ENCODE measurements at regions not wholly inside any gene's neighbourhood (a gene's known extent, or its start where the extent isn't known, plus 50 kb on each side); places are given as distances from the start of the nearest gene placed in this dataset.

DNA sequence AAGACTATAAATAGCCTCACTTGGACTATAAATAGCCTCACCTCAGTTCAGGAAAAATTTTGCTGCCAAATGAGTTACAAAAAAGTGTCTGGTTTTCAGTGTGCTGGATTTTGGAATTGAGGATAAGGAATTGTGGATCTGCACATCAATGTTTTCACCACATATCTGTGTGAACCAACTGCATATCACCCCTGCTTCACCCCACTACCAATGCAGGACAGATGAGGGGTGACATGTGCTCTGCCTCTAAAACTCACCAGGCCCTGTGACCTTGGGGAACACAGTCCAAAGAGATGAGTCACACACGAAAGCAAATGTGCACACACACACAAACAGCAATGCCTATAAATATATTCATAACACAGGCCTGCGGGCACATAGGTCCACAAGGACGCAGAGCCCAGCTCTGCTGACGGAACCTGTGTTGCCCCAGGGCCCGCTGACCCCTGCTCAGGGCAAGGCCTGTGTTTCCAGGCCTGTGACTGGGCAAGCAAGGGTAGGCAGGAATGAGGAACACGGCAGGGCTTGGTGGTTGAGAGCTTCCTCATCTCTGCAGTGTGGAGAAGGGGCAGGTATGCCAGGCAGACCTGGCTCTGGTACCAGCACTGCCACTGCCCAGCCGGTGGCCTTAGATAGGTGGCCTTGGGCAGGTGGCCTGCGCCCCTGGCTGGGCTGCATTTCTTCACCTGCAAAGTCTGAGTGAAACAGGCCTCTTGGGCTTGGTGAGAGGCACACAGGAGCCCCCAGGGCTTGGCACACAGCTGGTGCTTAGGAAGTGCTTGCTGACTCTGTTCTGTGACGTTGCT lies 82.4 kb downstream of the ARL6IP4 start:
- TF ChIP-seq, protein P1, sequence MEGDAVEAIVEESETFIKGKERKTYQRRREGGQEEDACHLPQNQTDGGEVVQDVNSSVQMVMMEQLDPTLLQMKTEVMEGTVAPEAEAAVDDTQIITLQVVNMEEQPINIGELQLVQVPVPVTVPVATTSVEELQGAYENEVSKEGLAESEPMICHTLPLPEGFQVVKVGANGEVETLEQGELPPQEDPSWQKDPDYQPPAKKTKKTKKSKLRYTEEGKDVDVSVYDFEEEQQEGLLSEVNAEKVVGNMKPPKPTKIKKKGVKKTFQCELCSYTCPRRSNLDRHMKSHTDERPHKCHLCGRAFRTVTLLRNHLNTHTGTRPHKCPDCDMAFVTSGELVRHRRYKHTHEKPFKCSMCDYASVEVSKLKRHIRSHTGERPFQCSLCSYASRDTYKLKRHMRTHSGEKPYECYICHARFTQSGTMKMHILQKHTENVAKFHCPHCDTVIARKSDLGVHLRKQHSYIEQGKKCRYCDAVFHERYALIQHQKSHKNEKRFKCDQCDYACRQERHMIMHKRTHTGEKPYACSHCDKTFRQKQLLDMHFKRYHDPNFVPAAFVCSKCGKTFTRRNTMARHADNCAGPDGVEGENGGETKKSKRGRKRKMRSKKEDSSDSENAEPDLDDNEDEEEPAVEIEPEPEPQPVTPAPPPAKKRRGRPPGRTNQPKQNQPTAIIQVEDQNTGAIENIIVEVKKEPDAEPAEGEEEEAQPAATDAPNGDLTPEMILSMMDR (IDR thresholded peaks at IDR 0.05) = no peak
- peak; percentile 25 to 34 for TF ChIP-seq POLR2A (IDR thresholded peaks at IDR 0.05)
- DNase-seq = peak in 2 of 3 donors; percentile 70 to 76

DNA sequence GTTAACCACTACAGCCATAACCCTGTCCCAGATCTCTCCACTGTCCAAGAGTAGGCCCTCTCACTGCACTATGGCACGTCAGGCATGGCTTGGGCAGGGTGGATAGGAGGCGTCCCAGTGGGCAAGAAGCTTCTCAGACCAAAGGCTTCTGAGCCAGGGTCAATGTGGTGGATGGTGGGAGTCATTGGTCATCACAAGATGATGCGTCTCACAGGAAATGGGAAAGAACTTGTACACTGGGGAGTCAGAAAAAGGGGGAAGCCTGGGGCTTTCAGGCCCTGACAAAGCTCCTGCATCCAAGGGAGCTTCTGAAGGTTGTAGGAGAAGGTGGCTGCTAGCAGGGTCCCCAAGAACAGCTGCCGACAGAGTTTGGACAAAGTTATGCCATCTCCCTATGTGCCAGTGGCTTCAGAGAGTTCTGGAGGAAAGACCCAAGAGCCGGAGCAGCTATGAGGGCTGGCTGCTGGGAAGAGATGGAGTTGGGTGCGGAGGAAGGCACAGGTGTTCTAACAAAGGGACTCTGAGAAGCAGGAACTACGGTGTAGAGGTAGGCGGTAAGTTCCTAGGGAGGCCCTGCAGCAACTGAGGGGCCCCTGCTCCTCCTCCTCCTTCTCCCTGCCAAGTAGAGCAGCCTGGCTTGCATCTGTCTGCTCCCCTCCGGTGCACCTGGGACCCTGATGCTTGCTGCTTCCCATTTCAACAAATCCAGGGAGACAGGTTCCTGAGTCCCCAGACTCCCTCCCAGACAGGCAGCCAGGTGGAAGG lies 81.1 kb downstream of the ARL6IP4 start:
- Histone ChIP-seq H3K9me3 (no peaks in the 10 kb centered on the region), H3K4me1 (peaks cover 5 to 73% (median 14%) of the 10 kb centered on the region in 4 donors), H3K4me3 (no peak overlapping the region), H3K36me3 (no peaks in the 10 kb centered on the region), H3K27me3 (no peaks in the 10 kb centered on the region), H3K27ac (peak overlapping the region in 2 of 4 donors; percentile 83 to 88)
- TF ChIP-seq POLR2A (IDR thresholded peaks at IDR 0.05) = no peak
- TF ChIP-seq, protein P1 (IDR thresholded peaks at IDR 0.05) = no peak
- DNase-seq = peak in 1 of 3 donors; percentile 38

More for the DNA sequence above, 82.4 kb downstream of the ARL6IP4 start:
- H3K27ac ChIP-seq = peak overlapping the region; percentile 36 to 88 (median 70)
- no peaks in the 10 kb centered on the region for H3K9me3 ChIP-seq
- no peaks in the 10 kb centered on the region for H3K36me3 ChIP-seq
- no peaks in the 10 kb centered on the region for H3K27me3 ChIP-seq
- no peak overlapping the region for H3K4me3 ChIP-seq
- H3K4me1 ChIP-seq = peaks cover 5 to 73% (median 14%) of the 10 kb centered on the region in 4 donors

DNA sequence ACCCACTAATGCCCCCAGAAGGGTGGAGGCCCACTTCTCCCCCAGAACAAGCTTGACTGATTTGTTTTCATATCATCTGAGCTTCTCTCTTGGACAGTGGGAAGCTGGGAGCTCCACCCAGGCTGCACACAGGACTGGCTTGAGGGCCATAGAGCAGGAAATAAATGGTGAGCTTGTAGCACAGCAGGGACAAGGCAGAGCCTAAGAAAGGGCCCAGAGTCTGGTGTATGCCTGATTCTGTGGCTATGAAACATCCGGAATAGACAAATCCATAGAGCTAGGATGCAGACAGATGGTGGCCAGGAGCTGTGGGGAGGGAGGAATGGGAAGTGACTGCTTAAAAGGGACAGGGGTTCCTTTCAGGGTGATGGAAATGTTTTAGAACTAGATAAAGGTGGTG lies 79.0 kb downstream of the ARL6IP4 start:
- Histone ChIP-seq H3K27me3 (no peaks in the 10 kb centered on the region), H3K36me3 (no peaks in the 10 kb centered on the region), H3K4me1 (peaks cover 5 to 52% (median 14%) of the 10 kb centered on the region in 4 donors), H3K27ac (peak overlapping the region in 3 of 4 donors; percentile 46 to 72 (median 71)), H3K4me3 (no peak overlapping the region), H3K9me3 (no peaks in the 10 kb centered on the region)
- no peak for DNase-seq
- TF ChIP-seq POLR2A (IDR thresholded peaks at IDR 0.05) = no peak
- TF ChIP-seq, protein P1 (IDR thresholded peaks at IDR 0.05) = no peak

DNA sequence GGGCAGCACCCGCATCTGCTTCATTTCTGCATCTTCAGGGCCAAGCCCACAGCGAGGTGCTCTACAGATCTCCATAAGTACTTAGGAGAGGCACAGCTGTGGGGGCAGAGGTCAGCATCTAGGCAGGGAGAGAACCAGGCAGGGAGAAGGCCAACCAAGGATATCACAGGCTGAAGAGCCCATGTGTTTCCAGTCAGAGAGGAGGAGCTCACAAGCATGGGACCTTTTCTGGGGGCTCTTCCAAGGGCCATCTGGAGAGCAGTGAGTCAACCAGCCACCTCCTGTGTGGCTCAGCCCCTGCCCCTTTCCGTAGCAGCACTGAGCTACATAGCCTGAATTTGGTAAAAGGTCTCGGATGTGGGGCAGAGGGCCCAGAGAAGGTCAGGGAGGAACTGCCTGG lies 78.5 kb downstream of the ARL6IP4 start:
- H3K36me3 ChIP-seq = no peaks in the 10 kb centered on the region
- H3K4me3 ChIP-seq = no peak overlapping the region
- DNase-seq = peak in 1 of 3 donors; percentile 49
- no peaks in the 10 kb centered on the region for H3K9me3 ChIP-seq
- peak overlapping the region in 3 of 4 donors; percentile 46 to 72 (median 71) for H3K27ac ChIP-seq
- no peaks in the 10 kb centered on the region for H3K27me3 ChIP-seq
- no peak for TF ChIP-seq POLR2A (IDR thresholded peaks at IDR 0.05)
- TF ChIP-seq, protein P1 (IDR thresholded peaks at IDR 0.05) = no peak
- peaks cover 5 to 47% (median 12%) of the 10 kb centered on the region in 4 donors for H3K4me1 ChIP-seq

DNA sequence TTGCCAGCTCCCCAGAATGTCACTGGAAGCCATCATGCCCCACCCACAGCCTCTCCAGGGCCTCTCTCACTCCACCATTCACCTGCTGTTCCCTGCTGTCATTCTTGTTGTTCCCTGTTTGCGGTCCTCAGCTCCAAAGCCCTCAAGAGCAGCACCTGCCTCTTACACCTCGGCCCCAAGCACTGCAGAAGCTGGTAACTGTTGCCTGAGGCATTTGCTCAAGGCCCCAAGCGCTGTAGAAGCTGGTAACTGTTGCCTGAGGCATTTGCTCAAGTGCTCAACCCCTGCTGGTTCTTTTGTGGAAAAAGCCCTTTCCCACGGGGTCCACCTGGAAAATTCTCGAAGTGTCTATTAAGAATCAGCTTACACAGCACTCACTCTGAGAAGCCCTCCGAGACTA lies 78.0 kb downstream of the ARL6IP4 start:
- no peak for TF ChIP-seq POLR2A (IDR thresholded peaks at IDR 0.05)
- TF ChIP-seq, protein P1 (IDR thresholded peaks at IDR 0.05) = no peak
- no peak for DNase-seq
- H3K9me3 ChIP-seq = no peaks in the 10 kb centered on the region
- H3K27ac ChIP-seq = peak overlapping the region in 3 of 4 donors; percentile 46 to 72 (median 71)
- peaks cover 4 to 42% (median 10%) of the 10 kb centered on the region in 4 donors for H3K4me1 ChIP-seq
- no peak overlapping the region for H3K4me3 ChIP-seq
- H3K27me3 ChIP-seq = no peaks in the 10 kb centered on the region
- no peaks in the 10 kb centered on the region for H3K36me3 ChIP-seq

Data from Peyer's patch (tissue), 4 donors.